ENCODE measurements at regions not wholly inside any gene's neighbourhood (a gene's known extent, or its start where the extent isn't known, plus 50 kb on each side); places are given as distances from the start of the nearest gene placed in this dataset.
A peak's percentile ranks its signal among the peaks of the same experiment; 100 is the strongest.
"Not testable (repeated sequence)": the region's sequence is repeated elsewhere in the genome, so short reads cannot be mapped to it uniquely, and the experiment has no call there.

DNA sequence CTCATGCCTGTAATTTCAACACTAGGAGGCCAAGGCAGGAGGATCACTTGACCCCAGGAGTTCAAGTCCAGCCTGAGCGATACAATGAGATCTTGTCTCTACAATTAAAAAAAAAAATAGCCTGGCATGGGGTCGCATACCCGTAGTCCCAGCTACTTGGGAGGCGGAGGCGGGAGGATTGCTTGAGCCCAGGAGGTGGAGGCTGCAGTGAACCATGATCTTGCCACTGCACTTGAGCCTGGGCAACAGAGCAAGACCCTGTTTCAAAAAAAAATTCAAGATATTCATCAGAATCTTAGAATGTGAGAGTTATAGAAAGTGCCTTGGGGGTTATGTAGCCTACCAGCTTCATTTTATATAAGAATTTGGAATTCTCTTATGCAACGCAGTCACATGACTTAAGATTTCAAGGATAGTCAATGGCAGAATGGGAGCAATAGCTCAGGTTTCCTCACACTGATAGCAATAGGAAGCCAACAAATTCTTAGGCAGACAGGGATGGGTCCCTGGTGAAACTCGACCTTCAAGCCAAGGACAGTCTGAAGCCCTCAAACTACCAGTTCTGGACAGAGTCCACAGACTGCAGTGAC lies 462.5 kb downstream of the SETD4 start:
- DNase-seq: no peak

DNA sequence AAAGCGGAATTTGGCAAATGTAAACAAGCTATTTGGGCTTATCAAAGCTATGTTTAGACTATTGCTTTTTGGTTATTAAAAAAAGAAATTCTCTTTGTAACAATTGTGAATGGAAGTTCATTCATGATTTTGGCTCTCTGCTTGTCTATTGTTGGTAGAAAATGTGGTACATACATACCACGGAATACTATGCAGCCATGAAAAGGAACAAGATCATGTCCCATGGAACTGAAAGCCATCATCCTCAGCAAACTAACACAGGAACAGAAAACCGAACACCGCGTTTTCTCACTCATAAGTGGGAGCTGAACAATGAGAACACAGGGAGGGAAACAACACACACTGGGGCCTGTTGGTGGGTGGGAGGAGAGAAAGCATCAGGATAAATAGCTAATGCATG lies 465.4 kb downstream of the SETD4 start:
- DNase-seq: no peak

GRCh38 chr21:35593000-35593502 lies 467.3 kb downstream of the SETD4 start:
- no peak for DNase-seq

GRCh38 chr21:35590284-35590683 lies 470.0 kb downstream of the SETD4 start:
- not testable (repeated sequence) for DNase-seq

GRCh38 chr21:35587841-35588380 lies 472.4 kb downstream of the SETD4 start:
- no peak for DNase-seq

DNA sequence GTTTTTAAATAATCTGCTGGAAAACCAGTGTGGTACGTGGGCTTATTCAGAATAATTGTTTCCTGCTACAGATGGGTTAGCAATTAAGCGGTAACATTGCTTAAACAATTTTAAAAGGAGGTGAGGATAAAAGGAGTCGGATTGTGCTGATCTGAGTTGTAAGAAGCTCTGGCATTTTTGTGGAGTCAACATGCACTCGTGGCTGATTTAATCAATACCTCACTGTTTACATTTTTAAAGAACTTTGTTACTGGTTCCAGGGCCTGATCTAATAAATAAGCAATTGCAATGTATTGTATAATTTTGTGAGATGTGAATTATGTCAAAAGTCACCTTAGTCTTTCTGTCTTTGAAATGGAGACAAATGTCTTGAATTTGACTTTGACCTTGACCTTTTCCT lies 474.0 kb downstream of the SETD4 start:
- no peak for DNase-seq

- DNase-seq: no peak
Measured at GRCh38 chr21:35585878-35586277, 474.4 kb downstream of the SETD4 start.

GRCh38 chr21:35585155-35585554 lies 475.2 kb downstream of the SETD4 start:
- peak in 1 of 4 experiments; percentile 22 for DNase-seq

DNA sequence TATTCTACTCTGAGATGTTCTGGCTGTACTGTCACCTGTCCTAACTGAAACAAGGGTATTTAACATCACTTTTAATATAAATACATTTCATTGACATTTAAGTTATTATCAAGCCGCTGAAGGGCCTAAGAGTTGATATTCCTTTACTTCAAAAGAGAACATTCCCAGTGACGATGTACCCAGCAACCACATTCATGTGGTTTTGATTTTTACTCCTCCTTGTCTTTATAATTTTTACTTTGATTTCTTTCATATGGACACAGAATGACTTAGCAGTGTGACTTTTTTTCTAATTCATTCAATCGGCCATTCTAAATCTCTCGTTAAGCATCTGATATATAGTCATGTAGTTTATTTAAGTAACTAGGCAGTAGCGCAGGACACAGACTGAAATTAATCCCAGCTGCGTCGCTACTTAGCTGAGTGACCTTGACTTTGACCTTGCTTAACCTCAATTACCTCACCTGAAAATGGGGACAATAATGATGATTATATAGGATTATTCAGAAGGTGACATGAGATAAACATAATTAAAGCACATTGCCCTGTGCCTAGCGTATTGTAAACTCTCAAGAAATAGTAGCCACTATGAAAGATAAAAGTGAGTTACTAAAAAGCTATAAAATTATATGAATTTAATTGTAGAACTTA lies 476.6 kb downstream of the SETD4 start:
- DNase-seq: no peak

- DNase-seq: peak in 2 of 4 experiments; percentile 49 to 50
Measured at GRCh38 chr21:35582731-35583130, 477.6 kb downstream of the SETD4 start.

DNA sequence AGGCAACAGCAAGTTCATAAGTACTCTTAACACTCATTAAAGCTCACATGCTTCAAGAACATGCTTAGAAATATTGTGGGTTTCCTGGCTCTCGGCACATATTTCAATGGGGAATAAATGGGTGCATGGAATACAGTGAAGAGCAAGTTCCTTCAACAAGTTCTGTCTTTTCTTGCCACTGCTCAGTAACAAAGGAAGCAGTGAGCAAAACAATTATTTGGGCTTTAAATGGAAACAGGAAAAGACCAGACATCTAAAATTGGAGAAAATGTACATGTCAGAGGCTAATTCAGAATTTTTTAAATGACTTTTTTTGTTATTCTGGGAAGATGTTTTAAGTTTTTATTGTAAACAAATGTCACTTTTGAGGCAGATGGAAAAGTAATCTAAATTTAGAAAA lies 478.7 kb downstream of the SETD4 start:
- DNase-seq: peak in 3 of 4 experiments; percentile 11 to 33 (median 19)

DNA sequence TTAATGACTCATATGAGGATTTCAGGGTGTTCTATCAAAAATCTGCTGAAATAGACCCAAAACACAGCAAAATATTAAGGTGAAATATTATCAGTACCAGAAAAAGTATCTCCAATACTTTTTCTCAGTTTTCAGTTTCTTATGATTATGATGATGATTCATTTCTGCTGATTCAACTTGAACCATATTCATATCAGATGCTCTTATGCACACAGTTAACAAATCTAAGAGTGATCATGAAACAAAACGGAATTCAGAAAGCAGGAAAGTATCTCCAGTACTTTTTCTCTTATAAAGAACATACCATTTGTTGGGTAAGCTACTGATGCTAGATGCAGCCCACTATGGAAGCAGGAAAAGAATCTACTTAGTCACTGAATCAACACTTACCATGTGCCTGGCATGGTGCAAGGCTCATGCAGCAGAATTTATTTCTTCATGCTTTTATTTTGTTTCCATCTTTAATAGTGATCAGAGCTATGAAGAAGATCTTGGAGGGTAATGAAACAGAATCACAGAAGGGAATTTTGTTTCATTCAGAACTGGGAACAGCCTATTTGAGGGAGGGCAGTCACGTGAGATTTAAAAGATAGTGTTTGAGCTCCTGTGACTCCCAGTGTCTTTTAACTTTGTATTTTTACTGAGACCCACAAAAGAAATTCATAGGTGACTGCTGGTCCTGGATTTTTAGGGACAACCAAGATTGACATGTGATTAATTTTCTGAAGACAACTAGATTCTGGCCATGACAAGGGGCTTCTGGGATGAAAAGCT lies 480.6 kb downstream of the SETD4 start:
- DNase-seq: no peak

GRCh38 chr21:35578831-35579471 lies 481.4 kb downstream of the SETD4 start:
- DNase-seq: peak in 1 of 4 experiments; percentile 16

GRCh38 chr21:35578347-35578782 lies 482.0 kb downstream of the SETD4 start:
- DNase-seq: peak; percentile 43 to 71 (median 54)

GRCh38 chr21:35575280-35575915 lies 484.9 kb downstream of the SETD4 start:
- DNase-seq: no peak

DNA sequence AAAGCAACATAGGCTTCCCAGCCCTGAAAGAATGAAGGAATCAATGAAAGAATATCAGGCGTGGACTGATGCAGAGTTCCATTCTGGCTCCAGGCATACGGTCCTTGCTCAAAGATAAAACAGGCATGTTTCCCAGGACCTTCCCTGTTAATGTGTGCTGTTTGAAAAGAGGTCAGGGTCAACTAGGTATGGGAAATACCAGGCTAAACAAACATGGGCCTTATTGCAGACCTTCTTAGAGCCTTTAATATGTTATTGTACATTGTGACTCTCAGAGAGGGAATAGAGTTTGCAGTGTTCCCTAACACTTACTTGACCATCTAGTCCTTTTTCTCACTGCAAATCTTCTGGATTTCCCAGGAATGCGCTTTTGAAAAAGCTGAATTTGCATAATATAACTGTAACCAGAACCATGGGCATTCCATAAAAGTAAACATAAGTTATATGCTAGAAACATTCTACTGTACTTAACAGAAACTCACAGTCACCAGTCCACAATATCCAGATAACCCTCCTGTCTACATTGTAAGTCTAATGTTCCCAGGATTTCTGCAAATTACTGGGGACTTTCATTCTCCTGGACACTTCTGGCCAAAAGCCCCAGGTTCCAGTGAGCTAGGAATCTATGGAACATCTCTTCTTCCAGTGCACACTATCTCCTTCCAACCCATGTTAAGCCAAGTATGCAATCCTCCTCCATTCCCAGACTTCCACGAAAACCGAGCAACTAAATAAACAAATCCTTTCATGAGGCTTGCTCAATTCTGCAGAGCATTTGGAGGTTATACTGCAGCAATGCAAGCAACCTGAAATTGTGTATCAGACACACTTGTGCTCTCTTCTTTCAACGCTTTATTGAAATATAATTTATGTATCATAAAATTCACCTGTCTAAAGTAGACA lies 486.6 kb downstream of the SETD4 start:
- DNase-seq: no peak

- no peak for DNase-seq
Measured at GRCh38 chr21:35571910-35572309, 488.4 kb downstream of the SETD4 start.

DNA sequence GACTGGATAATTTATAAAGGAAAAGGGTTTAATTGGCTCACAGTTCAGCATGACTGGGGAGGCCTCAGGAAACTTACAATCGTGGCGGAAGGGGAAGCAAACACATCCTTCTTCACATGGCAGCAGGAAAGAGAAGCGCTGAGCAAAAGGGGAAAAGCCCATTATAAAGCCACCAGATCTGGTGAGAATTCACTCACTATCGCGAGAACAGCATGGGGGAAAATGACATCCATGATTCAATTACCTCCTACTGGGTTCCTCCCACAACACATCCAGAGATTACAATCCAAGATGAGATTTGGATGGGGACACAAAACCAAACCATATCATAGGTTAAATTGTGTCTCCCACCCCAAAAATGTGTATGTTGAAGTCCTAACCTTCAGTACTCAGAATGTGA lies 491.7 kb downstream of the SETD4 start:
- DNase-seq: peak in 1 of 4 experiments; percentile 14

DNA sequence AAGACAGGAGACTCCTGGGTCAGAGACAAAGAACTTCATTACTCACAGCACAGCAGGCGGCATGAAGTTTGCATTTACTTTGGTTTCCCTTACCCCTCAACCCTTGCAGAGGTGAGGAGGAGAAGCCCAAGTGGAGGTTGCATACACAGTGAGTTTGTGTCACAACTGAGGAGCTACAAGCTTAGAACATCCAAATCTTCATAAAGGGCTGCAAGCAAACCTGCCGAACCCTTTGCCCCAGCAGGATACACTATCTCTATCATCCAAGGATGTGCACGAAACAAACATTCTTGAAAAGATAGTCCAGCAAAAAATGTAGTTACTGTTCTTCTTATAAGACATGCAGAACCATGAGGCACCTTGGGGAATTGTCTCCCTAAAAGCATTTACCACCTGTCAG lies 493.5 kb downstream of the SETD4 start:
- no peak for DNase-seq

DNA sequence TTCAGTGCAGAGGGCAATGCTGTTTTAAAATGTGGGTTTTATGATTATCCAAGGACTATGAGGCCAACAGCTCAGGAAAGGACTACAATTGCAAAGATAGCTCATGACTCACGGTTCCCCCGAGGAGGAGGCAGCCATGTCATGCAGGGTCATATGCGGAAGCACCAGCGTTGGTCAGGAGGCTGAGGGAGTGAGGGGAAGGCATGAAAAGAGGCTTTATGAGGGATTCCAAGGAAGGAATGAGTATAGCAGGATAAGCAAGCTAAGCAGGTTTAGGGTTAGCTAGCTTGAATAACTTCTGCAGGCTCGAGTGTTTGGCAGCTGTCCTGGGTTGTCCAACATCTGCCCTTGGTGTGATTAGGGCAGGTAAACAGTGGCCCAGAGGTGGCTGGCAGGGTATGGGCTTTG lies 495.1 kb downstream of the SETD4 start:
- peak; percentile 86 to 95 (median 90) for DNase-seq

DNA sequence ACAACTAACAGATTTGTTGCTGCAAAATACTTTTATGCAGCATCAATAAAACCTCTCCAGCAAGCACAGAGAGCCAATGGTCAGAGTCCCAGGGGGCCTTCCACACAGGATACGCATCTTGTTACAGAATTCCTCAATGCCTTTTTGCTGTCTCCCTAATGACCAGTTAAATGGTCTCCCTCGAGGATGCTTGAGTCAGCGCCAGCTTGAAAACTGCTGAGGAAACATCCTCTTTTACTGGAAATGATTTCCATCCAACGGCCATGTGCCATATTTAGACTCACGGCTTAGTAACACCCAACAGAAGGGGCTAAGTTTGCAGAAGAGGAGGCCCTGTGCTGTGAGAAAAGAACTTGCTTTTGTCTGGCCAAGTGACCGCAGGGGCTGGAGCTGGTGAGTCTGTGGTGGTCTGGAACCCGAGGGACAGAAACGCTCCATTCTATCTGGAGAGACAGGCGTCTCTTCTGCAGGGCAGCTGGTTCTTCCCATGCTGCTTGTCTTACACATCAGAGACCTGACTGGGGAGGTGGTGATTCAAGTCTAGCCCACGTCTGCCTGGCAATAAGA lies 496.4 kb downstream of the SETD4 start:
- peak; percentile 76 to 86 (median 80) for DNase-seq
